Heart left ventricle (tissue), 13 donors: ENCODE measurements at regions not wholly inside any gene's neighbourhood (a gene's known extent, or its start where the extent isn't known, plus 50 kb on each side); places are given as distances from the start of the nearest gene placed in this dataset.

Experiments
- POLR2A ChIP-seq, 2 donors: fragments of 450-650 bp; IDR thresholded peaks; one replicate each; pipeline ENCODE4 v1.6.1; 2017; ENCODE audit warnings: antibody characterized with exemption in 2 of 2, mild to moderate bottlenecking in 2 of 2, moderate library complexity in 2 of 2
- TF ChIP-seq, protein P1 (sequence below), 12 donors: fragments of 200-600 bp; sonication (generic) in 4 of 12; IDR thresholded peaks; one replicate each; pipeline versions ENCODE4 v1.5.0 to v1.8.0; 2018 to 2022; ENCODE audit warnings: antibody characterized with exemption in 12 of 12, mild to moderate bottlenecking in 5 of 12
- donor health status: ischemic (EF 13 %, LVEDD 7.1; RV severe dilation, severe dysfunction).
- donor health status: DM: no; HTN: yes; CAD: no.
- donor health status: DM: no; HTN: no; CAD: no.
- donor health status: ischemic (EF 25% LVEDD 6.9; RV normal size, moderate dysfunction).
- donor health status: ischemic (EF 25% LVEDD 5.7; RV mildly dilated, moderate dysfunction).
- donor health status: ischemic (EF 35%, LVEDD 5.7; RV mildly dilated, moderate dysfunction).
- donor health status: nonischemic (EF 11% LVEDD 7.7; RV severe dilation, severe dysfunction).
- donor health status: DM: yes; HTN: yes; CAD: no.
- donor health status: PGD.
- donor health status: ischemic (EF 29% LVEDD 5.4; RV normal size, mild dysfunction).
- donor health status: nonischemic (EF 23%, LVEDD 6.1; RV moderate dilation, normal function).

DNA sequence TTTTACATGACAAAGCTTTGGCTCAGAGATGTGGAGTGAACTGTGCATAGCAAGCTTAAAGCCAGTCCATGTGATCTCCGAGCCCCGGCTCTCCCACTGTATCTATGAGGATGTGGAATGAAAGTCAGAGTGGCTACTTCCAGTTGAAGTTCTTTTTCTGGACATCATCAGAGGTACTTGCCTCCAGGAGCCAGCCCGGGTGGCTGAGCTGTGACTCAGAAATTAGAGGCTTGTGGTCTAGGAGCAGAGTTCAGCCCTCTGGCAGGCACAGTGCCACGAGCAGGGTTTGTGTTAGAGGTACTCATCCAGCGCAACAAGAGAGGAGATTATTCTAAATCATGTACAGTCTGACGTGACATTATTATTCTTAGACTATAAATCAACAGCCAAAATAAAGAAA, 322.5 kb downstream of the CDK5RAP2 start:
- TF ChIP-seq, protein P1, sequence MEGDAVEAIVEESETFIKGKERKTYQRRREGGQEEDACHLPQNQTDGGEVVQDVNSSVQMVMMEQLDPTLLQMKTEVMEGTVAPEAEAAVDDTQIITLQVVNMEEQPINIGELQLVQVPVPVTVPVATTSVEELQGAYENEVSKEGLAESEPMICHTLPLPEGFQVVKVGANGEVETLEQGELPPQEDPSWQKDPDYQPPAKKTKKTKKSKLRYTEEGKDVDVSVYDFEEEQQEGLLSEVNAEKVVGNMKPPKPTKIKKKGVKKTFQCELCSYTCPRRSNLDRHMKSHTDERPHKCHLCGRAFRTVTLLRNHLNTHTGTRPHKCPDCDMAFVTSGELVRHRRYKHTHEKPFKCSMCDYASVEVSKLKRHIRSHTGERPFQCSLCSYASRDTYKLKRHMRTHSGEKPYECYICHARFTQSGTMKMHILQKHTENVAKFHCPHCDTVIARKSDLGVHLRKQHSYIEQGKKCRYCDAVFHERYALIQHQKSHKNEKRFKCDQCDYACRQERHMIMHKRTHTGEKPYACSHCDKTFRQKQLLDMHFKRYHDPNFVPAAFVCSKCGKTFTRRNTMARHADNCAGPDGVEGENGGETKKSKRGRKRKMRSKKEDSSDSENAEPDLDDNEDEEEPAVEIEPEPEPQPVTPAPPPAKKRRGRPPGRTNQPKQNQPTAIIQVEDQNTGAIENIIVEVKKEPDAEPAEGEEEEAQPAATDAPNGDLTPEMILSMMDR (IDR thresholded peaks at IDR 0.05), result no peak
- TF ChIP-seq POLR2A (IDR thresholded peaks at IDR 0.05), result no peak
